H1 (cell line): ENCODE measurements at regions not wholly inside any gene's neighbourhood (a gene's known extent, or its start where the extent isn't known, plus 50 kb on each side); places are given as distances from the start of the nearest gene placed in this dataset.

ENCODE experiments used
- CTCF ChIA-PET: fragments of 300-600 bp; sonication (Branson Sonifier 250); formaldehyde crosslinking; loops from one replicate; lab custom pipeline; 2021; ENCODE audit not compliant: partially characterized antibody; lab: Charles Lee
- POLR2A ChIA-PET: fragments of 300-600 bp; sonication (Branson Sonifier 250); formaldehyde crosslinking; loops from one replicate; lab custom pipeline; 2021; ENCODE audit warnings: inconsistent platforms; ENCODE audit not compliant: partially characterized antibody; lab: Charles Lee
- DNase-seq, 2 experiments: peaks; one replicate each; pipeline versions ENCODE4 v3.0.0 to v3.0.0-alpha.2; 2010 to 2022; ENCODE audit warnings: low spot score in 2 of 2, low read depth in 1 of 2, mixed read lengths in 1 of 2
- FAIRE-seq: peaks from 2 replicates; lab custom pipeline; 2011; peaks lifted over from hg19 to GRCh38; lab: Jason Lieb, UNC
- H2AFZ ChIP-seq: 2 replicates; pipeline ENCODE4 v1.8.1; 2012; ENCODE audit warnings: low read length, inconsistent platforms
- H2AK5ac ChIP-seq: 2 replicates; pipeline ENCODE4 v1.6.1; 2013; ENCODE audit warnings: low read depth, low read length
- H2BK120ac ChIP-seq: replicated peaks from 2 replicates; pipeline ENCODE3; 2013; ENCODE audit warnings: low read depth, low read length, inconsistent platforms
- H2BK12ac ChIP-seq: 2 replicates; pipeline ENCODE4 v1.6.1; 2013; ENCODE audit warnings: low read depth, low read length
- H2BK15ac ChIP-seq: 2 replicates; pipeline ENCODE4 v1.6.1; 2013; ENCODE audit warnings: low read length
- H2BK20ac ChIP-seq: 2 replicates; pipeline ENCODE4 v1.6.1; 2013; ENCODE audit warnings: low read length
- H2BK5ac ChIP-seq: 2 replicates; pipeline ENCODE4 v1.6.1; 2013; ENCODE audit warnings: low read depth, low read length
- H3K14ac ChIP-seq: 2 replicates; pipeline ENCODE4 v1.6.1; 2013; ENCODE audit warnings: inconsistent platforms; ENCODE audit not compliant: insufficient read length
- H3K18ac ChIP-seq: 2 replicates; pipeline ENCODE4 v1.6.1; 2013; ENCODE audit warnings: low read length; ENCODE audit errors: extremely low read depth
- H3K23ac ChIP-seq: 2 replicates; pipeline ENCODE4 v1.6.1; 2013; ENCODE audit warnings: inconsistent platforms; ENCODE audit not compliant: insufficient read length
- H3K23me2 ChIP-seq: 2 replicates; pipeline ENCODE4 v1.6.1; 2013; ENCODE audit warnings: low read depth, low read length
- H3K27ac ChIP-seq: 2 replicates; pipeline ENCODE4 v1.6.1; 2011; ENCODE audit warnings: low read depth, low read length, inconsistent platforms
- H3K27me3 ChIP-seq, 4 experiments: replicated peaks in 1 of 4; 1 replicate in 1 of 4; 2 replicates in 3 of 4; pipeline versions ENCODE4 v1.6.1 to v1.8.1; 2011 to 2013; ENCODE audit warnings: low read length in 3 of 4, mild to moderate bottlenecking in 3 of 4, inconsistent platforms in 2 of 4, mixed read lengths in 2 of 4, moderate library complexity in 1 of 4; ENCODE audit not compliant: control insufficient read depth in 3 of 4, insufficient read depth in 3 of 4; ENCODE audit errors: extremely low read depth in 1 of 4
- H3K36me3 ChIP-seq, 4 experiments: 2 replicates each; pipeline versions ENCODE4 v1.6.1 to v1.8.1; 2011 to 2013; ENCODE audit warnings: mild to moderate bottlenecking in 4 of 4, low read length in 3 of 4, moderate library complexity in 2 of 4, control low read depth in 1 of 4, inconsistent platforms in 1 of 4; ENCODE audit not compliant: insufficient read depth in 4 of 4, control insufficient read depth in 2 of 4
- H3K4ac ChIP-seq: replicated peaks from 2 replicates; pipeline ENCODE3; 2013; ENCODE audit warnings: low read length, low read depth, mixed read lengths, inconsistent platforms; ENCODE audit not compliant: insufficient read length
- H3K4me1 ChIP-seq, 4 experiments: replicated peaks in 1 of 4; 1 replicate in 1 of 4; 2 replicates in 3 of 4; pipeline versions ENCODE4 v1.6.1 to v1.8.1; 2011 to 2013; ENCODE audit warnings: low read length in 3 of 4, inconsistent platforms in 2 of 4, mixed read lengths in 1 of 4; ENCODE audit not compliant: insufficient read depth in 4 of 4, control insufficient read depth in 3 of 4
- H3K4me2 ChIP-seq, 2 experiments: 2 replicates each; pipeline versions ENCODE4 v1.6.1 to v1.8.1; 2011 to 2013; ENCODE audit warnings: low read depth in 2 of 2, low read length in 2 of 2, control low read depth in 1 of 2, inconsistent platforms in 1 of 2, mild to moderate bottlenecking in 1 of 2; ENCODE audit not compliant: insufficient read depth in 1 of 2
- H3K4me3 ChIP-seq, 4 experiments: fragments of 200-600, 300-600 bp in 1 of 4; sonication (generic), shearing (Covaris generic), sonication (Bioruptor Twin) in 1 of 4; 2 replicates each; pipeline versions ENCODE4 v1.5.1 to v1.8.1; 2011 to 2016; ENCODE audit warnings: low read length in 4 of 4, low read depth in 3 of 4, control low read depth in 2 of 4, inconsistent platforms in 2 of 4, mild to moderate bottlenecking in 2 of 4, mixed read lengths in 1 of 4, moderate library complexity in 1 of 4; ENCODE audit not compliant: insufficient read depth in 2 of 4; ENCODE audit errors: extremely low read depth in 1 of 4
- H3K56ac ChIP-seq: replicated peaks from 2 replicates; pipeline ENCODE3; 2013; ENCODE audit warnings: low read depth, mild to moderate bottlenecking, mixed read lengths, low read length, inconsistent platforms; ENCODE audit not compliant: insufficient read length
- H3K79me1 ChIP-seq: 2 replicates; pipeline ENCODE4 v1.6.1; 2013; ENCODE audit warnings: low read depth, low read length, control low read depth
- H3K79me2 ChIP-seq, 2 experiments: 2 replicates each; pipeline versions ENCODE4 v1.6.1 to v1.8.1; 2012 to 2013; ENCODE audit warnings: low read length in 2 of 2, mild to moderate bottlenecking in 2 of 2, inconsistent platforms in 1 of 2; ENCODE audit not compliant: insufficient read depth in 2 of 2, control insufficient read depth in 1 of 2
- H3K9ac ChIP-seq, 4 experiments: replicated peaks in 1 of 4; 1 replicate in 1 of 4; 2 replicates in 3 of 4; pipeline versions ENCODE4 v1.6.1 to v1.8.1; 2011 to 2013; ENCODE audit warnings: low read depth in 3 of 4, low read length in 3 of 4, control low read depth in 2 of 4, mild to moderate bottlenecking in 2 of 4, moderate library complexity in 2 of 4, inconsistent platforms in 1 of 4; ENCODE audit errors: extremely low read depth in 1 of 4
- H3K9me3 ChIP-seq, 2 experiments: 2 replicates each; pipeline versions ENCODE4 v1.6.1 to v1.8.1; 2012 to 2013; ENCODE audit warnings: mild to moderate bottlenecking in 2 of 2, moderate library complexity in 2 of 2, control low read depth in 1 of 2, inconsistent platforms in 1 of 2, low read depth in 1 of 2, low read length in 1 of 2, mixed read lengths in 1 of 2; ENCODE audit not compliant: insufficient read depth in 2 of 2
- H4K20me1 ChIP-seq, 2 experiments: replicated peaks in 1 of 2; 2 replicates each; pipeline versions ENCODE3 to v1.8.1; 2011 to 2013; ENCODE audit warnings: inconsistent platforms in 2 of 2, low read length in 2 of 2, mild to moderate bottlenecking in 1 of 2; ENCODE audit not compliant: insufficient read depth in 2 of 2, control insufficient read depth in 1 of 2
- H4K5ac ChIP-seq: 2 replicates; pipeline ENCODE4 v1.6.1; 2013; ENCODE audit warnings: low read length, low read depth, mixed read lengths, inconsistent platforms; ENCODE audit not compliant: insufficient read length
- H4K8ac ChIP-seq: 2 replicates; pipeline ENCODE4 v1.8.0; 2013; ENCODE audit warnings: mild to moderate bottlenecking, moderate library complexity, low read length, inconsistent platforms; ENCODE audit not compliant: insufficient read depth; ENCODE audit errors: extremely low read depth
- H4K91ac ChIP-seq: replicated peaks from 2 replicates; pipeline ENCODE3; 2013; ENCODE audit warnings: low read length, mixed read lengths, inconsistent platforms; ENCODE audit not compliant: insufficient read length
- ATF3 ChIP-seq: IDR thresholded peaks from 2 replicates; pipeline ENCODE4 v1.6.1; 2011; ENCODE audit warnings: low read depth, mild to moderate bottlenecking, low read length; ENCODE audit not compliant: insufficient read depth
- BACH1 ChIP-seq: IDR thresholded peaks from 2 replicates; pipeline ENCODE4 v1.6.1; 2012; ENCODE audit warnings: low read length, improper control_type of control experiment
- CHD1 ChIP-seq: IDR thresholded peaks from 2 replicates; pipeline ENCODE4 v1.6.1; 2012; ENCODE audit warnings: low read depth, low read length, improper control_type of control experiment
- CTCF ChIP-seq, 3 experiments: IDR thresholded peaks; 1 replicate in 2 of 3; 2 replicates in 1 of 3; pipeline versions ENCODE4 v1.5.1 to v1.6.1; 2011; ENCODE audit warnings: low read length in 3 of 3, mild to moderate bottlenecking in 3 of 3, inconsistent platforms in 2 of 3, low read depth in 1 of 3, moderate library complexity in 1 of 3; ENCODE audit not compliant: insufficient read depth in 1 of 3; ENCODE audit errors: control extremely low read depth in 1 of 3
- HDAC2 ChIP-seq, 2 experiments: fragments of 300-600 bp in 1 of 2; sonication (generic) in 1 of 2; IDR thresholded peaks; 2 replicates each; pipeline ENCODE4 v1.6.1; 2011 to 2012; ENCODE audit warnings: low read depth in 2 of 2, low read length in 2 of 2, mild to moderate bottlenecking in 2 of 2, moderate library complexity in 2 of 2, borderline replicate concordance in 1 of 2, inconsistent platforms in 1 of 2
- MAFK ChIP-seq: IDR thresholded peaks from 2 replicates; pipeline ENCODE4 v1.6.1; 2012; ENCODE audit warnings: low read depth, mild to moderate bottlenecking, improper control_type of control experiment, low read length
- NRF1 ChIP-seq: IDR thresholded peaks from 2 replicates; pipeline ENCODE4 v1.6.1; 2011; ENCODE audit warnings: mild to moderate bottlenecking, low read depth, low read length, improper control_type of control experiment
- RXRA ChIP-seq: IDR thresholded peaks from 2 replicates; pipeline ENCODE4 v1.6.1; 2011; ENCODE audit warnings: low read depth, mild to moderate bottlenecking, low read length, moderate library complexity; ENCODE audit not compliant: insufficient read depth
- SAP30 ChIP-seq: fragments of 300-600 bp; sonication (generic); IDR thresholded peaks from 2 replicates; pipeline ENCODE4 v1.7.1; 2012; ENCODE audit warnings: low read length, moderate library complexity, mild to moderate bottlenecking, inconsistent platforms; ENCODE audit not compliant: insufficient read depth, insufficient replicate concordance
- SIN3A ChIP-seq, 2 experiments: IDR thresholded peaks in 1 of 2; conservative IDR thresholded peaks in 1 of 2; 2 replicates each; pipeline ENCODE4 v1.6.1; 2011 to 2012; ENCODE audit warnings: low read length in 2 of 2, improper control_type of control experiment in 1 of 2, low read depth in 1 of 2, mild to moderate bottlenecking in 1 of 2

GRCh38 chr3:109927726-109928125 is 590.4 kb upstream of the DPPA4 start:
- no peaks in the 10 kb centered on the region for H3K23me2 ChIP-seq
- ChIA-PET CTCF (interaction anchor here (1.2 kb wide), 2 partner anchors 41 to 280 kb away, joined by 3 read pairs; no protein-coding TSS in a partner anchor), POLR2A (no interaction called here)
- TF ChIP-seq RXRA (no peak), SAP30 (no peak), SIN3A (conservative IDR thresholded peaks at IDR 0.05 in 1 of 2, IDR thresholded peaks at IDR 0.05 in 1 of 2; ENCODE audit: low read depth in 1 of 2, low read length in 2 of 2) (no peak), BACH1 (no peak), CHD1 (no peak), MAFK (no peak), HDAC2 (IDR thresholded peaks at IDR 0.05; ENCODE audit: borderline replicate concordance in 1 of 2, low read depth in 2 of 2, low read length in 2 of 2) (no peak), CTCF (IDR thresholded peaks at IDR 0.05; ENCODE audit: control extremely low read depth in 1 of 3, insufficient read depth in 1 of 3, low read depth in 1 of 3, low read length in 3 of 3) (no peak), NRF1 (no peak), ATF3 (no peak)
- no peaks in the 10 kb centered on the region for H3K79me2 ChIP-seq
- H3K4me3 ChIP-seq, result no peak overlapping the region
- H3K79me1 ChIP-seq, result no peaks in the 10 kb centered on the region
- no peak for DNase-seq
- no peak overlapping the region for H3K9ac ChIP-seq
- H2BK120ac ChIP-seq, result no peak overlapping the region
- no peak overlapping the region for H3K18ac ChIP-seq
- H3K4me2 ChIP-seq, result no peak overlapping the region
- no peaks in the 10 kb centered on the region for H4K20me1 ChIP-seq
- no peak overlapping the region for H3K4ac ChIP-seq
- H3K27me3 ChIP-seq, result no peaks in the 10 kb centered on the region
- no peak overlapping the region for H2AFZ ChIP-seq
- no peak overlapping the region for H3K27ac ChIP-seq
- H2AK5ac ChIP-seq, result no peak overlapping the region
- no peaks in the 10 kb centered on the region for H3K36me3 ChIP-seq
- FAIRE-seq, result no peak
- no peak overlapping the region for H4K5ac ChIP-seq
- no peak overlapping the region for H2BK12ac ChIP-seq
- no peak overlapping the region for H4K8ac ChIP-seq
- no peak overlapping the region for H2BK5ac ChIP-seq
- H4K91ac ChIP-seq, result no peak overlapping the region
- H2BK15ac ChIP-seq, result no peak overlapping the region
- H3K14ac ChIP-seq, result no peak overlapping the region
- no peaks in the 10 kb centered on the region for H3K9me3 ChIP-seq
- H3K56ac ChIP-seq, result no peak overlapping the region
- no peaks in the 10 kb centered on the region; a peak in 1 of 7 replicates for H3K4me1 ChIP-seq
- no peak overlapping the region for H3K23ac ChIP-seq
- no peak overlapping the region for H2BK20ac ChIP-seq
